CD4-positive, alpha-beta T cell (primary cell): ENCODE measurements at regions not wholly inside any gene's neighbourhood (a gene's known extent, or its start where the extent isn't known, plus 50 kb on each side); places are given as distances from the start of the nearest gene placed in this dataset.

ENCODE experiments used
- ATAC-seq: fragments of 200-7000 bp; cut with Tn5 transposase; one replicate; pipeline ENCODE4 v1.10.0; 2022; ENCODE audit warnings: mild to moderate bottlenecking; ENCODE audit not compliant: poor library complexity
- CTCF ChIA-PET: fragments of 350-600 bp; sonication (Branson Sonifier 250); formaldehyde crosslinking; loops from one replicate; lab custom pipeline; 2021; ENCODE audit warnings: antibody characterized with exemption, inconsistent platforms; lab: Charles Lee
- POLR2A ChIA-PET: fragments of 350-600 bp; sonication (Branson Sonifier 250); formaldehyde crosslinking; loops from one replicate; lab custom pipeline; 2021; ENCODE audit warnings: antibody characterized with exemption, inconsistent platforms; lab: Charles Lee
- DNase-seq, 14 experiments: peaks; one replicate each; pipeline ENCODE4 v3.0.0-alpha.2; 2013 to 2020; ENCODE audit warnings: mixed read lengths in 2 of 14
- H3K27ac ChIP-seq, 2 donors: one replicate each; pipeline versions ENCODE4 v1.5.1 to v1.7.0; 2013; ENCODE audit warnings: low read length in 2 of 2, low read depth in 1 of 2, mild to moderate bottlenecking in 1 of 2
- H3K27me3 ChIP-seq, 2 experiments: 1 replicate in 1 of 2; 2 replicates in 1 of 2; pipeline versions ENCODE4 v1.6.1 to v1.7.0; 2013; ENCODE audit warnings: low read length in 2 of 2, control low read depth in 1 of 2, mild to moderate bottlenecking in 1 of 2, moderate library complexity in 1 of 2; ENCODE audit not compliant: insufficient read depth in 2 of 2, control insufficient read depth in 1 of 2
- H3K36me3 ChIP-seq: one replicate; pipeline ENCODE4 v1.6.1; 2013; ENCODE audit warnings: low read length, control low read depth; ENCODE audit not compliant: insufficient read depth
- H3K4me1 ChIP-seq: one replicate; pipeline ENCODE4 v1.6.1; 2013; ENCODE audit warnings: low read length, control low read depth; ENCODE audit not compliant: insufficient read depth
- H3K4me3 ChIP-seq: one replicate; pipeline ENCODE4 v1.5.1; 2013; ENCODE audit warnings: mild to moderate bottlenecking, low read length, moderate library complexity
- H3K9me3 ChIP-seq, 2 experiments: 1 replicate in 1 of 2; 2 replicates in 1 of 2; pipeline versions ENCODE4 v1.6.1 to v1.7.0; 2013; ENCODE audit warnings: low read length in 2 of 2, mild to moderate bottlenecking in 2 of 2, control low read depth in 1 of 2, moderate library complexity in 1 of 2; ENCODE audit not compliant: control insufficient read depth in 1 of 2, insufficient read depth in 1 of 2
- H3K27ac Mint-ChIP-seq: one replicate; pipeline ENCODE4 v1.8.0; 2020; ENCODE audit warnings: mixed read lengths
- H3K27me3 Mint-ChIP-seq: one replicate; pipeline ENCODE4 v1.8.0; 2021; ENCODE audit warnings: mixed read lengths
- H3K36me3 Mint-ChIP-seq: one replicate; pipeline ENCODE4 v1.8.0; 2021; ENCODE audit warnings: low read depth, mixed read lengths
- H3K4me1 Mint-ChIP-seq: one replicate; pipeline ENCODE4 v1.8.0; 2021; ENCODE audit warnings: low read depth, mixed read lengths
- H3K4me3 Mint-ChIP-seq: one replicate; pipeline ENCODE4 v1.8.0; 2020; ENCODE audit warnings: mild to moderate bottlenecking, mixed read lengths
- H3K9me3 Mint-ChIP-seq: one replicate; pipeline ENCODE4 v1.8.0; 2020; ENCODE audit warnings: mixed read lengths
- CTCF ChIP-seq: fragments of 200-600 bp; IDR thresholded peaks from one replicate; pipeline ENCODE4 v1.8.0; 2022; ENCODE audit warnings: antibody characterized with exemption, mild to moderate bottlenecking
- intact Hi-C, 2 experiments: fragments of 100-400 bp; cut with DNase I in 1 of 2; cut with micrococcal nuclease in 1 of 2; formaldehyde crosslinking; loops; one replicate each; pipeline versions ENCODE4 v1.15.1 to v1.9.0; 2023 to 2025; cut with DNase I, micrococcal nuclease

GRCh38 chr12:97109441-97109840, 202.4 kb downstream of the NEDD1 start:
- POLR2A ChIA-PET = no interaction called here
- CTCF ChIA-PET = no interaction called here
- H3K27me3 Mint-ChIP-seq = peaks cover 9% of the 10 kb centered on the region
- no peak overlapping the region for H3K4me3 Mint-ChIP-seq
- ATAC-seq (no peak), DNase-seq (no peak)
- Histone ChIP-seq H3K27ac (no peak overlapping the region), H3K4me3 (no peak overlapping the region), H3K27me3 (no peaks in the 10 kb centered on the region), H3K9me3 (no peaks in the 10 kb centered on the region), H3K36me3 (no peaks in the 10 kb centered on the region), H3K4me1 (no peaks in the 10 kb centered on the region)
- no peaks in the 10 kb centered on the region for H3K4me1 Mint-ChIP-seq
- H3K36me3 Mint-ChIP-seq = no peaks in the 10 kb centered on the region
- intact Hi-C loops = no loop called here
- no peak overlapping the region for H3K27ac Mint-ChIP-seq
- H3K9me3 Mint-ChIP-seq = peaks cover 7% of the 10 kb centered on the region
- TF ChIP-seq CTCF = no peak

GRCh38 chr12:97112136-97112535, 205.1 kb downstream of the NEDD1 start:
- Histone ChIP-seq H3K9me3 (no peaks in the 10 kb centered on the region), H3K27ac (no peak overlapping the region), H3K27me3 (no peaks in the 10 kb centered on the region), H3K4me3 (no peak overlapping the region), H3K36me3 (no peaks in the 10 kb centered on the region), H3K4me1 (no peaks in the 10 kb centered on the region)
- ChIA-PET CTCF (no interaction called here), POLR2A (no interaction called here)
- Mint-ChIP-seq H3K4me1 (no peaks in the 10 kb centered on the region), H3K9me3 (peaks cover 4% of the 10 kb centered on the region), H3K4me3 (no peak overlapping the region), H3K27ac (no peak overlapping the region), H3K36me3 (no peaks in the 10 kb centered on the region), H3K27me3 (peaks cover 9% of the 10 kb centered on the region)
- DNase-seq (no peak), ATAC-seq (no peak)
- intact Hi-C loops = no loop called here
- TF ChIP-seq CTCF = no peak

GRCh38 chr12:97118796-97119375, 211.8 kb downstream of the NEDD1 start:
- H3K36me3 Mint-ChIP-seq = no peaks in the 10 kb centered on the region
- CTCF ChIA-PET = no interaction called here
- Histone ChIP-seq H3K36me3 (no peaks in the 10 kb centered on the region), H3K27me3 (no peaks in the 10 kb centered on the region), H3K4me3 (no peak overlapping the region), H3K4me1 (no peaks in the 10 kb centered on the region), H3K27ac (no peak overlapping the region), H3K9me3 (no peaks in the 10 kb centered on the region)
- H3K4me3 Mint-ChIP-seq = no peak overlapping the region
- no peak overlapping the region for H3K27ac Mint-ChIP-seq
- no peaks in the 10 kb centered on the region for H3K9me3 Mint-ChIP-seq
- no peak for TF ChIP-seq CTCF
- DNase-seq = no peak
- ATAC-seq = no peak
- POLR2A ChIA-PET = no interaction called here
- H3K27me3 Mint-ChIP-seq = no peaks in the 10 kb centered on the region
- H3K4me1 Mint-ChIP-seq = no peaks in the 10 kb centered on the region
- intact Hi-C loops = no loop called here
